ENCODE measurements at regions not wholly inside any gene's neighbourhood (a gene's known extent, or its start where the extent isn't known, plus 50 kb on each side); places are given as distances from the start of the nearest gene placed in this dataset.

DNA sequence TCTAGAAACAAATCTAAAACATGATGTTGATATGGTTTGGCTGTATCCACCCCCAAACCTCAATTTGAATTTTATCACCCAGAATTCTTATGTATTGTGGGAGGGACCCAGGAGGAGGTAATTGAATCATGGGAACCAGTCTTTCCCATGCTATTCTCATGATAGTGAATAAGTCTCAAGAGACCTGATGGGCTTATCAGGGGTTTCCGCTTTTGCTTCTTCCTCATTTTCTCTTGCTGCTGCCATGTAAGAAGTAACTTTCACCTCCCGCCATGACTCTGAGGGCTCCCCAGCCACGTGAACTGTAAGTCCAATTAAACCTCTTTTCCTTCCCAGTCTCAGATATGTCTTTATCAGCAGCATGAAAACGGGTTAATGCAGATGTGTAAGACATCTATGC is 232.7 kb upstream of the ONECUT1 start:
- no peak for TF ChIP-seq POLR2A (IDR thresholded peaks at IDR 0.05)
- TF ChIP-seq, protein P1, sequence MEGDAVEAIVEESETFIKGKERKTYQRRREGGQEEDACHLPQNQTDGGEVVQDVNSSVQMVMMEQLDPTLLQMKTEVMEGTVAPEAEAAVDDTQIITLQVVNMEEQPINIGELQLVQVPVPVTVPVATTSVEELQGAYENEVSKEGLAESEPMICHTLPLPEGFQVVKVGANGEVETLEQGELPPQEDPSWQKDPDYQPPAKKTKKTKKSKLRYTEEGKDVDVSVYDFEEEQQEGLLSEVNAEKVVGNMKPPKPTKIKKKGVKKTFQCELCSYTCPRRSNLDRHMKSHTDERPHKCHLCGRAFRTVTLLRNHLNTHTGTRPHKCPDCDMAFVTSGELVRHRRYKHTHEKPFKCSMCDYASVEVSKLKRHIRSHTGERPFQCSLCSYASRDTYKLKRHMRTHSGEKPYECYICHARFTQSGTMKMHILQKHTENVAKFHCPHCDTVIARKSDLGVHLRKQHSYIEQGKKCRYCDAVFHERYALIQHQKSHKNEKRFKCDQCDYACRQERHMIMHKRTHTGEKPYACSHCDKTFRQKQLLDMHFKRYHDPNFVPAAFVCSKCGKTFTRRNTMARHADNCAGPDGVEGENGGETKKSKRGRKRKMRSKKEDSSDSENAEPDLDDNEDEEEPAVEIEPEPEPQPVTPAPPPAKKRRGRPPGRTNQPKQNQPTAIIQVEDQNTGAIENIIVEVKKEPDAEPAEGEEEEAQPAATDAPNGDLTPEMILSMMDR (IDR thresholded peaks at IDR 0.05): no peak
